ENCODE measurements at regions not wholly inside any gene's neighbourhood (a gene's known extent, or its start where the extent isn't known, plus 50 kb on each side); places are given as distances from the start of the nearest gene placed in this dataset.

- TF ChIP-seq SP1 (CRISPR knock-in tag; conservative IDR thresholded peaks at IDR 0.05) (no peak), ELF4 (CRISPR knock-in tag; IDR thresholded peaks at IDR 0.05; ENCODE audit: low read depth) (no peak), GRHL2 (CRISPR knock-in tag; IDR thresholded peaks at IDR 0.05; ENCODE audit: insufficient replicate concordance, severe bottlenecking) (no peak), ATF3 (CRISPR knock-in tag; conservative IDR thresholded peaks at IDR 0.05) (no peak), NR2C2 (CRISPR knock-in tag; IDR thresholded peaks at IDR 0.05) (no peak), CTCF (IDR thresholded peaks at IDR 0.05) (no peak), TEAD4 (CRISPR knock-in tag; IDR thresholded peaks at IDR 0.05) (no peak), ESRRA (CRISPR knock-in tag; IDR thresholded peaks at IDR 0.05; ENCODE audit: borderline replicate concordance) (no peak), ERG (CRISPR knock-in tag; IDR thresholded peaks at IDR 0.05) (no peak)
Measured at GRCh38 chr6:152916035-152916434, 66.8 kb downstream of the FBXO5 start.
